HG03103 (cell line): ENCODE measurements at regions not wholly inside any gene's neighbourhood (a gene's known extent, or its start where the extent isn't known, plus 50 kb on each side); places are given as distances from the start of the nearest gene placed in this dataset.

Source experiments
- ATAC-seq: cut with Tn5 transposase; IDR thresholded peaks from one replicate; pipeline ENCODE4 v1.9.1; 2021; ENCODE audit warnings: low read depth; ENCODE audit not compliant: unreplicated experiment

GRCh38 chr14:81668626-81669274 is 135.1 kb upstream of the SEL1L start:
- ATAC-seq = no peak

DNA sequence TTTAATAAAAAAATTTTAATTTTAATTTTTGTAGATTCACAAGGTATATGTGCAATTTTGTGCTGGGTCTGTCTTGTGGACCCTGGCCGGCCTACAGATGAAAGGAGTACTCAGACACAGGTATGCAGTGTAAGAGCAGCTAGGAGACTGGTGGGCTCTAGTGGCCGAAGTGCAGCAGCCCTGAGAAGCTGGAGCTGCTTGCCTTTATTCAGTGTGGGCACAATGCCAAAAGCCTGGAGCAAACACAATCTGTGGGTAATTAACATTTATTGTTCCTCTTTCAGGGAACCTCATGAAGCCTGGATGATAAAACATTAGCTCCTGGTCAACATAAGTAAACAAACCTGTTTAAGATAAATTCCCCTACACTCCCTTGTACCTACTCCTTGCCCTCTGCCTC is 135.7 kb upstream of the SEL1L start:
- ATAC-seq = no peak

DNA sequence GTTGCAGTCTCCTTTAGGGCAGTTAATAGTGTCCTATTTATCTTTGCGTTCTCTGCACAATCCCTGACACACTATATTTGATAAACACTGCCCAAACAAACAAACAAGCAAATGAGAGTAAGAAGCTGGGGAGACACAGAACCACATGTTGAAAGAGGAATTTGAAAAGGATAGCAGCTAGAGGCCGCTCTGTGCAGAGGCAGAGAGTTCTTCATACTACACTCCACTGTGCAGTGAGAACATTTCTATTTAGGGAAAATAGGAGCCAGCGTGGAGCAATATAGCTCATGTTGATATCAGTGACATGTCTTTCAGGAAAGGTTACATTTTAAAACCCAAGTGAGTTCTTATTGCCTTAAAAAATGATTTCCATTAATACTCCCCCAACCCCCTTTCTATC is 140.3 kb upstream of the SEL1L start:
- no peak for ATAC-seq

GRCh38 chr14:81676395-81676794 is 142.7 kb upstream of the SEL1L start:
- no peak for ATAC-seq

GRCh38 chr14:81676879-81677278 is 143.2 kb upstream of the SEL1L start:
- no peak for ATAC-seq

- no peak for ATAC-seq
These were observed 144.1 kb upstream of the SEL1L start for GRCh38 chr14:81677736-81678135.

DNA sequence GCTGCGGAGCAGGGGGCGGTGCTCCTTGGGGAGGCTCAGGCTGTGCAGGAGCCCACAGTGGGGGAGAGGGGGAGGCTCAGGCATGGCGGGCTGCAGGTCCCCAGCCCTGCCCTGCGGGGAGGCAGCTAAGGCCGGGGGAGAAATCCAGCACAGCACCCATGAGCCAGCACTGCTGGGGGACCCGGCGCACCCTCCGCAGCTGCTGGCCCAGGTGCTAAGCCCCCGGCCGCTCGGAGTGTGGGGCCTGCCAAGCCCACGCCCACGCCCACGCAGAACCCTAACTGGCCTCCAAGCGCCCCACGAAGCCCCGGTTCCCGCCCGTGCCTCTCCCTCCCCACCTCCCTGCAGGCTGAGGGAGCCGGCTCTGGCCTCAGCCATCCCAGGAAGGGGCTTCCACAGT is 145.6 kb upstream of the SEL1L start:
- no peak for ATAC-seq

DNA sequence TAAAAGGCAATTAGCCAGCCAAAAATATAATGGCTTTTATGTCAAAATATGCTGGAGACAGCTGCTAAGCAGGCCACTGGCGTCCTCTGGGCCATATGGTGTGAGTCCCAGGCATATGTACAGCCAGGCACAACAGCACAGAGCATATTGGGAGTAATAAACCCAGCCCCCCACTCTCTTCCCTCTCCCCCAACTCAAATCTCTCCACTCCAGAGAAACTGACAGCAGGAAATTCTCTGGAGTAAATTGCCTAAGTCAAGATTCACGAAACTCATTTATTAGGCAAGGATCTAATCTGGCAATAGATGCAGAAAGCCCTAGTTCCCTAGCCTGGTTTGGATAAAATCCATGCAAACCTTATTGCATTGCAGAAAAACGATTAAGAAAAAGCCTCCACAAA is 147.9 kb upstream of the SEL1L start:
- ATAC-seq = no peak

DNA sequence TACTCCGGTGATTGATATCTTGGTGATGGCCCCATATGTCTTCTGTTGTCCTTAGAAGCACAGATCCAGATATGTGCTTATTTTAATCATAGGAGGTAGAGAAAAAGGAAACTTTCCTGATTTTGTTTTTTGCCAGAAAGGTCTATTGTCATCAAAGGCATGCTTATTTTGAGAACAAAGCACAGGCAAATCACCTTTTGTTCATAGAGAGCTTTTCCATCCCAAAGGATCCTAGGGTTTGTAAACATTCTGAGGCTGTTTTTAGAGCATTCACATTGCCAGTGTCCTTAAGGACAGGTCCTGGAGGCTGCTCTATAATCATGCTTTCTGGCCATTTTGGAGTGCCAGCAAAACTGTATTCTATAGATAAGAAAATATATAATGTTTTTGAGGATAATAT is 148.5 kb upstream of the SEL1L start:
- no peak for ATAC-seq

GRCh38 chr14:81682701-81683100 is 149.0 kb upstream of the SEL1L start:
- no peak for ATAC-seq

- ATAC-seq = no peak
These were observed 151.0 kb upstream of the SEL1L start for GRCh38 chr14:81684696-81685095.

DNA sequence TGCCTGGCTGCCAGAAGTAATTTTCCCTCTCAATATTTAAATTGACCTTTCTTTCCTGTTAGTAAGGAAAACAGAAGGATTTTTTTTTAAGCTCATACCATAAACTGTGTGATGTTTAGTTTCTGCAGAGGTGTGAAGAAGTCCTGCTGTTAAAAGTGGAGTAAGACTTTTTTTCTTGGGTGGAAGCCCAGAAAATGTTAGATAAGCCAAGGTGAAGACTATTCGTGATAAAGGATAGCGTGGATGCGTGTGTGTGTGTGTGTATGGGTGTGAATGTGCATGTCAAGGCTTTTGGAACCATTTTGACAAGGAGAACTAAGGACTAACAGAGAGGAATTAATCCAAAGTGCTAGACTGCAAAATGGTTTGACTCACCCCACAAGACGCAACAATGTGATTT is 152.9 kb upstream of the SEL1L start:
- ATAC-seq = no peak

GRCh38 chr14:81691931-81692330 is 158.3 kb upstream of the SEL1L start:
- ATAC-seq = no peak

GRCh38 chr14:81694419-81694818 is 160.8 kb upstream of the SEL1L start:
- no peak for ATAC-seq

DNA sequence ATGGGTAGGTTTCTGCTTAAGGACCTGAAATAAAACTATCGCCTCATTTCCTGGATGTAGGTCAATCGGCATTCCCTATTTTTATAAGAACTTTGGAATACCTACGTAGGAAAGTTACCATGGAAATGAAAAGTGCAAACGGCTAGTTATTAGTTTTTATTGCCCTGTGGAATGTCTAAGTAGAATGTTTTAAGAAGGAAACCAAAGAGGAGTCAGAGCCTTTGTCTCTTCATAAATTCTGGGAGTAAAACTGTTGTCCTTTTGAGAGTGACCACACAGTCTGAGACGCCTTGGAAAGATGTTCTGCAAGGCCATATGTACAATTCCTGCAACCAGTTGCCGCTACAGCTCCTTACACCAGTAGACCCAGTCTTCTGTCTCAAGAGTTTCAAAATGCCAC is 176.0 kb upstream of the SEL1L start:
- no peak for ATAC-seq

- no peak for ATAC-seq
These were observed 176.7 kb upstream of the SEL1L start for GRCh38 chr14:81710232-81710845.

DNA sequence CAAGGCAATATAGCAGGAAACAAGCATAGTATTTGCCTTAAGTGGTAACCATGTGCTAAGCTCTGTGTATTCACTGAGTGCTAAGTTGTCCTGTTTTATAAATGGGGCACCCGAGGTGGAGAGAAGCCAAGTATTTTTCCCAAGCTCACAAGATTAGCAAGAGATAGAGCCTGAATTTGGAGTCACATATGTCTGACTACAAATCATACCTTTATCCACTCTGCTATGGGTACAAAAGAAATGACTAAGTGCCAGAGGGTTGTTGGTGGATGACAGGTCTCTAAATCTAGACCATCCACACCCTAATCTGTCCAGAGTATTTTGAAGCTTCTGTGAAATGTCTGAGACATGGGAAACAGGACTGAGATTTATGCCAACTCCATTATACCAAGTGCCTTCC is 182.1 kb upstream of the SEL1L start:
- ATAC-seq = no peak

DNA sequence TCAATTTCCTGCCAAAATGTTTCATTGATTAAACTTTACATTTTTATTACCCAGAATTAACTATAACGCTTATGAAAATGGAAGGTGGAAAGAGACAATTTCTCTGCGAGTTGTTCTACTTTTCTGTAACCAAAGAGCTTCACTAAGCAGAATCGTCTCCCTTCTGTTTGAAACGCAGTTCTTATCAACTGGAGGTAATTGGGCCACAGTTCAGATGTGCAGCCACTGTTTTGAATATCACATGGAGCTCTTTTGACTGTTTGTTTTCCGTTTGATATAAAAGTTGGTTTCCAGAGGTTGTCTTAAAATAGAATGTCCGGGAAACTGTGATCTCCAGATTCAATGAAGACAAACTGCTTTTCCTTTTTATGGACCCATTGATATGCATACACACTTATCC is 183.3 kb upstream of the SEL1L start:
- no peak for ATAC-seq

DNA sequence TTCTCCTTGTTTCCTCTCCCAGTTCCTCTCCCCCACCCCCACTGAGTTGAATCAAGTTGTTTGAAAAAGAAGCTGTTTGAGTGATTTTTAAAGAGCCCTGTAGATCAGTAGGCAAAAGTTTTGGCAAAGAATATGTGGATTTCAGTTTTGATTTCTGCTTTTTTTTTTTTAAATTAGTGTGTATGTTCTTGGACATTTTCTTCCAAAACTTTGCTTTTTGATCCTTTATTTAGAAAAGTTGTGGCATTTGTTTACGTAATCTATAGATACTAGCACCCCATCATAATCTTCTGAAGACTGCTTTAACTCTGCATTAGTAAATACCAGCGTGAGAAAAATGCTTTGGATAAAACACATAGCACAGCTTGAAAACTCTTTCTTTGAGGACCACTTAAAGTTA is 190.3 kb upstream of the SEL1L start:
- no peak for ATAC-seq

- no peak for ATAC-seq
These were observed 193.6 kb upstream of the SEL1L start for GRCh38 chr14:81727218-81727617.

DNA sequence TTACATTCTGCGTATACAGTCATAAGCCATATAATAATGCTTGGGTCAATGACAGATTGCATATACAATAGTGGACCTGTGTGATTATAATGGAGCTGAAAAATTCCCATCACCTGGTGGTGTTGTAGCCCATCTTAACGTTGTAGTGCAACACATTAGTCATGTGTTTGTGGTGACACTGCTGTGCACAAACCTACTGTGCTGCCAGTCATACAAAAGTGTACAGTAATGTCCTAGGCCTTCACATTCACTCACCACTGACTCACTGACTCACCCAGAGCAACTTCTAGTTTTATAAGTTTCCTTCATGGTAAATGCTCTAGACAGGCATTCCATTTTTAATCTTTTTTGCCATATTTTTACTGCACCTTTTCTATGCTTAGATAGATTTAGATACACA is 194.8 kb upstream of the SEL1L start:
- ATAC-seq = no peak

DNA sequence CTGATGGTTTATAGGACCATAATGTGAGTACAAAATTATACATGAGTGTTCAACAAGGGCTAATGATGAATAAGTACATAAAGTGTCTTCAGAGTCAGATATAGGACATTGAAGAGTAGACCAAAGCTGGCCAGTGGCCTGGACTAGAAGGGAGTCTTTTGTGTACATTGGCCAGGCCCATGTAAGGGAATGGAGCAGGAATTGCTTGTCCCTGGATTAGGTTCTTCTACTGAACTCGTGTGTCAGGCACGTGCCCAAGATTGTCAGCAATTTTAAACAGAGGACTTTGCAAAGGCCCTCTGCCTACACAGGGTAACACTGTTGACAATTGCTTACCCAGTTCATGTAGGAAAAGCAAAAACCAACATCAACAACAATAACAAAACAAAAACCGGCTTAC is 196.0 kb upstream of the SEL1L start:
- no peak for ATAC-seq

DNA sequence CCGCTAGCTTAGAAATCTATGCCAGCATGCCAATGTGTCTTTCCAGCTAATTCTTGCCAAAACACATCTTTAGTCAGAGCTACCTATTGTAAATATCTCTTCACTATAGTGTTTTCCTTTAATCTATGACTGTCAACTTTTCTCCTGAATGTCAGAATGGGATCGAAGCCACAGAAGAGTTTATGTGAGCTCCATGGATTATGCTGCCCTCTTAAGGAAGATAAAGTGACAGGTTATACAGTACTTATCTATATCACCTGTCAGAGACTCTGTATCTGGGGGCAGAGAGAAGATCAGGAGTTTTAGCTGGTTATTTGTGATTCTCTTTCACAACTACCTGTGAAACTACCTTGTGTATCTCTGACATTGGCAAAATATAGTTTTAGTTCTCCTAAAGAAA is 204.3 kb upstream of the SEL1L start:
- ATAC-seq = no peak
